Gastrocnemius medialis (tissue), 4 donors: ENCODE measurements at regions not wholly inside any gene's neighbourhood (a gene's known extent, or its start where the extent isn't known, plus 50 kb on each side); places are given as distances from the start of the nearest gene placed in this dataset.
"Not testable (repeated sequence)": the region's sequence is repeated elsewhere in the genome, so short reads cannot be mapped to it uniquely, and the experiment has no call there.

Experiments used
- ATAC-seq, 2 donors: fragments of 150-250 bp; one replicate each; pipeline ENCODE4 v1.9.1; 2016
- DNase-seq, 2 donors: peaks; one replicate each; pipeline ENCODE4 v3.0.0-alpha.2; 2019
- H3K27ac ChIP-seq, 4 donors: fragments of 200-600 bp; sonication (generic); 1 replicate in 1 of 4; 2 replicates in 3 of 4; pipeline ENCODE4 v1.5.1; 2016 to 2018; ENCODE audit warnings: mild to moderate bottlenecking in 2 of 4, moderate library complexity in 1 of 4
- H3K27me3 ChIP-seq, 3 donors: fragments of 200-600 bp; sonication (generic) in 2 of 3; 1 replicate in 1 of 3; 2 replicates in 2 of 3; pipeline versions ENCODE4 v1.5.1 to v1.6.0; 2016 to 2019; ENCODE audit warnings: mild to moderate bottlenecking in 1 of 3, moderate library complexity in 1 of 3
- H3K36me3 ChIP-seq, 2 donors: fragments of 200-600 bp; sonication (generic) in 1 of 2; one replicate each; pipeline ENCODE4 v1.5.1; 2017 to 2018
- H3K4me1 ChIP-seq, 2 donors: fragments of 200-600 bp; sonication (generic) in 1 of 2; one replicate each; pipeline ENCODE4 v1.5.1; 2016 to 2017; ENCODE audit warnings: mild to moderate bottlenecking in 2 of 2
- H3K4me3 ChIP-seq, 4 donors: fragments of 200-600 bp; sonication (generic) in 3 of 4; 1 replicate in 1 of 4; 2 replicates in 3 of 4; pipeline ENCODE4 v1.5.1; 2016 to 2019; ENCODE audit warnings: mild to moderate bottlenecking in 2 of 4
- H3K9me3 ChIP-seq, 3 donors: fragments of 200-600 bp; sonication (generic) in 2 of 3; 1 replicate in 1 of 3; 2 replicates in 2 of 3; pipeline ENCODE4 v1.5.1; 2016 to 2019
- CTCF ChIP-seq, 5 experiments: fragments of 450-650 bp in 3 of 5; fragments of 200-600 bp in 2 of 5; sonication (generic) in 2 of 5; IDR thresholded peaks in 4 of 5; conservative IDR thresholded peaks in 1 of 5; 1 replicate in 4 of 5; 2 replicates in 1 of 5; pipeline ENCODE4 v1.5.1; 2016 to 2019; ENCODE audit warnings: antibody characterized with exemption in 5 of 5, mild to moderate bottlenecking in 3 of 5, moderate library complexity in 3 of 5
- POLR2A ChIP-seq, 2 donors: fragments of 450-650 bp; IDR thresholded peaks; one replicate each; pipeline ENCODE4 v1.6.1; 2017; ENCODE audit warnings: antibody characterized with exemption in 2 of 2, mild to moderate bottlenecking in 2 of 2, moderate library complexity in 2 of 2
- in situ Hi-C, 4 donors: fragments of 200-750 bp; cut with MboI; loops; one replicate each; pipeline versions ENCODE4 v1.15.0 to v1.8.0; 2017; ENCODE audit warnings: low sequenced_read_pairs in 4 of 4
- intact Hi-C: fragments of 100-400 bp; cut with DNase I; formaldehyde crosslinking; loops from one replicate; pipeline ENCODE4 v1.15.1; 2023; ENCODE audit warnings: low total_unique reads

- DNase-seq, result no peak
- TF ChIP-seq POLR2A (IDR thresholded peaks at IDR 0.05) (no peak), CTCF (IDR thresholded peaks at IDR 0.05 in 4 of 5, conservative IDR thresholded peaks at IDR 0.05 in 1 of 5) (no peak)
- Histone ChIP-seq H3K36me3 (no peaks in the 10 kb centered on the region), H3K9me3 (no peaks in the 10 kb centered on the region), H3K4me3 (no peak overlapping the region), H3K4me1 (no peaks in the 10 kb centered on the region), H3K27me3 (no peaks in the 10 kb centered on the region), H3K27ac (no peak overlapping the region)
- no peak for ATAC-seq
- in situ Hi-C loops, result no loop called here
- intact Hi-C loops, result no loop called here
Measured at GRCh38 chr5:87048156-87048555, 219.5 kb upstream of the RASA1 start.

GRCh38 chr5:87049012-87049411 lies 218.7 kb upstream of the RASA1 start:
- H3K4me1 ChIP-seq, DNase-seq, H3K27me3 ChIP-seq, intact Hi-C loops, H3K36me3 ChIP-seq, H3K27ac ChIP-seq, H3K9me3 ChIP-seq, H3K4me3 ChIP-seq, ATAC-seq, in situ Hi-C loops: not testable (repeated sequence)

- ATAC-seq (no peak), DNase-seq (no peak)
- no peaks in the 10 kb centered on the region for H3K27me3 ChIP-seq
- H3K4me1 ChIP-seq, result no peaks in the 10 kb centered on the region
- no peaks in the 10 kb centered on the region for H3K36me3 ChIP-seq
- in situ Hi-C loops, result loop anchor here in 1 of 4 donors (25.0 kb wide), 1 partner anchor 361 kb away; the partner anchor contains the start of gene CCNH
- H3K27ac ChIP-seq, result no peak overlapping the region
- H3K9me3 ChIP-seq, result no peaks in the 10 kb centered on the region
- no peak overlapping the region for H3K4me3 ChIP-seq
- intact Hi-C loops, result no loop called here
- TF ChIP-seq POLR2A (IDR thresholded peaks at IDR 0.05), result no peak
Measured at GRCh38 chr5:87051502-87052113, 216.1 kb upstream of the RASA1 start.

GRCh38 chr5:87053146-87053545 lies 214.5 kb upstream of the RASA1 start:
- H3K27ac ChIP-seq, result no peak overlapping the region
- DNase-seq (no peak), ATAC-seq (no peak)
- intact Hi-C loops, result no loop called here
- no peak for TF ChIP-seq POLR2A (IDR thresholded peaks at IDR 0.05)
- TF ChIP-seq CTCF (IDR thresholded peaks at IDR 0.05 in 4 of 5, conservative IDR thresholded peaks at IDR 0.05 in 1 of 5), result no peak
- H3K4me3 ChIP-seq, result no peak overlapping the region
- H3K27me3 ChIP-seq, result no peaks in the 10 kb centered on the region
- in situ Hi-C loops, result loop anchor here in 1 of 4 donors (25.0 kb wide), 1 partner anchor 359 kb away; the partner anchor contains the start of gene CCNH
- no peaks in the 10 kb centered on the region for H3K4me1 ChIP-seq
- H3K9me3 ChIP-seq, result no peaks in the 10 kb centered on the region
- H3K36me3 ChIP-seq, result no peaks in the 10 kb centered on the region

- intact Hi-C loops (no loop called here), in situ Hi-C loops (loop anchor here in 1 of 4 donors (25.0 kb wide), 1 partner anchor 357 kb away; the partner anchor contains the start of gene CCNH)
- H3K9me3 ChIP-seq, result no peaks in the 10 kb centered on the region
- H3K27me3 ChIP-seq, result no peaks in the 10 kb centered on the region
- no peaks in the 10 kb centered on the region for H3K4me1 ChIP-seq
- H3K4me3 ChIP-seq, result no peak overlapping the region
- DNase-seq (no peak), ATAC-seq (no peak)
- H3K36me3 ChIP-seq, result no peaks in the 10 kb centered on the region
- TF ChIP-seq CTCF (IDR thresholded peaks at IDR 0.05 in 4 of 5, conservative IDR thresholded peaks at IDR 0.05 in 1 of 5), result no peak
- no peak for TF ChIP-seq POLR2A (IDR thresholded peaks at IDR 0.05)
- no peak overlapping the region for H3K27ac ChIP-seq
Measured at GRCh38 chr5:87054821-87055220, 212.9 kb upstream of the RASA1 start.

GRCh38 chr5:87061046-87061445 lies 206.6 kb upstream of the RASA1 start:
- no peaks in the 10 kb centered on the region for H3K27me3 ChIP-seq
- no peaks in the 10 kb centered on the region for H3K36me3 ChIP-seq
- H3K9me3 ChIP-seq, result no peaks in the 10 kb centered on the region
- no peak for TF ChIP-seq CTCF (IDR thresholded peaks at IDR 0.05 in 4 of 5, conservative IDR thresholded peaks at IDR 0.05 in 1 of 5)
- no peak for TF ChIP-seq POLR2A (IDR thresholded peaks at IDR 0.05)
- DNase-seq (no peak), ATAC-seq (no peak)
- in situ Hi-C loops, result loop anchor here in 1 of 4 donors (25.0 kb wide), 1 partner anchor 351 kb away; the partner anchor contains the start of gene CCNH
- intact Hi-C loops, result no loop called here
- no peak overlapping the region for H3K4me3 ChIP-seq
- no peak overlapping the region for H3K27ac ChIP-seq
- H3K4me1 ChIP-seq, result no peaks in the 10 kb centered on the region
